ENCODE measurements at regions not wholly inside any gene's neighbourhood (a gene's known extent, or its start where the extent isn't known, plus 50 kb on each side); places are given as distances from the start of the nearest gene placed in this dataset.

GRCh38 chr7:67947191-67947590, 950.6 kb downstream of the TYW1 start:
- no peak for DNase-seq

GRCh38 chr7:67947646-67948045, 951.0 kb downstream of the TYW1 start:
- DNase-seq, result no peak

DNA sequence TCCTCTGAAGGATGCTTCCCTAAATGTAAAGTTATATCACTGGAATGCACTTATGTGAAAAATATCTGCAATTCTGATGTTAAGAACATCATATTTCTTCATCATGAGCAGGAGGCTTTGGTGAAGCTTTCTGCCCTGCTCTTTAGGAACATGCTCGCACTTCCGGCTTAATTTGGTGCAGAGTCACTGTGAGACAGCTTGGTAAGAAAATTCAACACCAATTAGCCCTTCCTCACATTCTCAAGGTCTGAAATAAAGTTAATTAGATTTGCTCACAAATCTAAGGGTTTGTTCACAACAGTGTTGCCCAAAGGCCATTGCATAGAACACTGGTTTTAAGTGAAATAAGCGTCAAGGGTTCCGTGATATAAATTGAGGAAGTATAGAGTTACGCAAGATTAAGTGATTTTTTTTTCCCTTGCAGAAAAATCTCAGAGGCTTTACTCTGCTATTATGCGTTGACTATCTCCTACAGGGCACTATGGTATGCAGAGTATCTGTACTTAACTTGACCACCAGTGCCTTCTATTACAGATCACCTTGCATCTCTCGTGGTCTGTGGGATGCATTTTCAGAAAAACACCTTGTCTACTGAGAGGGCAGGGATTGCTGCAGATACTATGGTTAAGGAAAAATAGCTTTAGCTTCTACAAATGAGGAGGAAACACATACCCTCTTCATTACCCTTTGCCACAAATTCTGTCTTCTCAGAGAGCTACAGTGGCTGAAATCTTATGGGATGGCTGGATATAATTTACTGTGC, 953.9 kb downstream of the TYW1 start:
- no peak for DNase-seq

GRCh38 chr7:67955061-67955460, 958.4 kb downstream of the TYW1 start:
- no peak for DNase-seq

DNA sequence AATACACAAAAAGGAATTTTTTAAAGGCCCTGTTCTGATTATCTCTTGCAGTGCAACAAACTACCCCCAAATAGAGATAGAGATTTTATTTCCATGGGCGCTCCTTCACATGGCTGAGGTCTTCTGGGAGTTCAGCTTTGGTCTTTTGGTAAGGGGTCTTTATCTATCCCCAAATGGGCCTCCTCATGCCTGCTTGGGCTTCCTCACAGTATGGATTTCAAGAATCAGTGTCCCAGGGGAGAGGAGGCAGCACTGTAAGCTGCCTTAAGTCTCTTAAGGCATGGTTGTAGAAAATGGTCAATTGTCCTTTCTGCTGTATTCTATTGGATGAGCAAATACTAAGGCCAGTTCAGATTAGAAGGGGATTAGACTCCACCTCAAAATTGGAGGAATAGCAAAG, 966.2 kb downstream of the TYW1 start:
- no peak for DNase-seq

GRCh38 chr7:67976490-67976889, 979.9 kb downstream of the TYW1 start:
- no peak for DNase-seq

- DNase-seq, result no peak
These were observed 986.9 kb downstream of the TYW1 start for GRCh38 chr7:67983486-67983885.

DNA sequence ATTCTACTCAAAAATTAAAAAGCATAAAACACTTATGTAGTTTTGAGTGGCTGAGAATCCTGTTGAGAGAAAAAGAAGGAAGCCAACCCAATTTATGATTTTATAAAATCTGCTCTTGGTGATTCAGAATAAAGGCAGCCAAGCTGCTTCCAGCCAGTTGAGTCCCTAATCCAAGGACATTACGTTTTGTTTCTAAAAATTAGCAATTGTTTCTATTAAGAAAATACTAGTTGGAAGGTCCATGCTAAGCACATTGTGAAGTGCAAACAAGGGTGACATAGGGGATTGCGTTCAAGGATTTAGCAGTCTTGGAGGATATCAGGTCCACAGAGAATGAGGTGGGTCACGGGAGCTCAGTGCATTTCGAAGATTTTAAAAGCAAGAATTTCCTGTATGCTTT, 987.7 kb downstream of the TYW1 start:
- no peak for DNase-seq

- DNase-seq, result no peak
These were observed 992.5 kb downstream of the TYW1 start for GRCh38 chr7:67989142-67989541.

GRCh38 chr7:67990003-67990402, 993.4 kb downstream of the TYW1 start:
- no peak for DNase-seq

GRCh38 chr7:67990716-67991115, 994.1 kb downstream of the TYW1 start:
- DNase-seq, result no peak

GRCh38 chr7:67992287-67992686, 995.7 kb downstream of the TYW1 start:
- no peak for DNase-seq

- DNase-seq, result no peak
These were observed 1009.4 kb downstream of the TYW1 start for GRCh38 chr7:68005992-68006391.

DNA sequence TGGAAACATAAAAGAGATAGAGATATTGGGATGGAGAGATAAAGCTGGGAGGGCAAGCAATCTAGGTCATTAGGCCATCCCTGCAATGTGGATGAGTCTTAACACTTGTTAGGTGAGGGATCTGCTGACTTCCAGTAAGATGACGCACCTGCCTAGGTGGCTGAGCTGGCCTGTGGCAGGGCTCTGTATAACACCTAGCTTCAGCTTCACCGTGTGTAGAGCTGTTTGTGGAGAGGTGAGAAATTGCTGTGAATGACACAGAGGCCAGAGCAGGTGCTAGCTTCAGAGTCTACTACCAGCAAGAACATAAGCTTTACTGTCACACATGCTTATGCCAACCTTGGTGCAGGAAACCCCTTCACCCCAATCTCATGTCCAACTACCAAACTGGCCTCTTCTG, 1010.0 kb downstream of the TYW1 start:
- no peak for DNase-seq

DNA sequence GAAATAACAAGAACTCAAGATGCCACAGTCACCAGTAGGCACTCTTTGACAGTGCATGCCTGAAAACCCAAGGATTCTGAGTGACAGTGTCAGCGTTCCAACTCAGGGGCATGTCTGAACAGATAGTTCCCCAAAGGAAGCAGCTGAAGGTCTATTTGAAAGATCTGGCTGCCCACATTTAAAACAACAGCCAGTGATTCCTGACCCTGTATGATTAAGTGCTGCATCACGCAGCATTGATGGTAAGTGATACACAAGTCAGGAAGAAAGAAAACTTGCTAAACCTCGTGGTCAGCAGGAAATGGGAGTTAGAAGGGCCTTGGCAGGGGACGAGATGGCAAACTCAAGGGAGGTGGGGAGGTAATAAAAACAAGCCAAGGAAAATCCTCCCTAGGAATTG, 1013.1 kb downstream of the TYW1 start:
- no peak for DNase-seq

DNA sequence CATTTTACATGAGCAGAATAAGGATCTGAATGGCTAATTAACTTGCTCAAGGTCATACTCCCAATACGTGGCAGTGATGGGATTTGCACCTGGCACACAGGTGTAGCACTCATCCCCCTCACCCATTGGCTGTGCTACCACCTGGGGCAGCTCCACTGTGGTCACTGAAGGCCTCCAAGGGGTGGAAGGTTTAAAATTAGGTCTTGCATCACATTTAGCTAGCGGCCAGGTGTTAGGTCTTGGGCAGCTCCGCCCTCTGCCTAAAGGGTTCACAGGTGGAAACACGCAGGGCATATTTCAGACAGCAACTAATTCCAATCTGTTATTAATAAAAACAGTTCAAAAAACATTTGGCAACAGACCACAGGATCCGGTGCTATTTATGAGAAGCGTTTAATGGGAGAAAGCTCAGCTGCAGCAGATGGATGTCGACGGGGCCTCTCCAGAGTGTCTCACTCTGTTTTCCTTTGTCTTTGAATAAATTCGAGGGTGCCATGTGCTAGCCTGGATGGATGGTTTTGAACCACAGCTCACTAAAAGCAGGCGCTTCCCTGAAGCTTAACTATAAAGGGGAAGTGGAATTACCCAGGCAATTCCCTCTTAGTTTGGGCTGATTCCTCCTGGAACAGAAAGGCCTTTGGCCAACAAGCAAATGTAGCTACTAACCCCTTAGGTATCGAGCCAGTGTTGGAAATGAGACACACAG, 1017.6 kb downstream of the TYW1 start:
- no peak for DNase-seq

- no peak for DNase-seq
These were observed 1018.7 kb downstream of the TYW1 start for GRCh38 chr7:68015122-68015977.

DNA sequence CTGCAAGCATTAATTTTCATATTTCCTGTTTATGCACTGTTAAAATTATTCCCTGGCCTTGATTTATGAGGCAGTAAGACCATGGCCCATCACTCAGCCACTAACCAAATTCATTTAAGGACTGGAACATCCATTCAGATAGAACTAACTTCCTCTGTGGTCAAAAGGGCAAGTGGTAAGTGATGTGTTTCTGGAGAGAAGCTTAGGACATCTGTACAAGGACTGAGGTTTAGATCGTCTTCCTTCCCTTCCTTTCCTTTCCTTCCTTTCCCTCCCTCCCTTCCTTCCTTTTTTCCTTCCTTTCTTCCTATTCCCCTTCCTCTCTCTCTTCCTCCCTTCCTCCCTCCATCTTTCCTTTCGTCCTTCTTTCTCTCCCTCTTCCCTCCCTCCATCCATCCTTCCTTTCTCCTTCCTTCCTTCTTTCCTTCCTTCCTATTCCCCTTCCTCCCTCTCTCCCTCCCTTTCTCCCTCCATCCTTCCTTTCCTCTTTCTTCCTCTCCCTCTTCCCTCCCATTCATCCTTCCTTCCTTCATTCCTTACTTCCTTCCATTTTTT, 1019.4 kb downstream of the TYW1 start:
- no peak for DNase-seq

DNA sequence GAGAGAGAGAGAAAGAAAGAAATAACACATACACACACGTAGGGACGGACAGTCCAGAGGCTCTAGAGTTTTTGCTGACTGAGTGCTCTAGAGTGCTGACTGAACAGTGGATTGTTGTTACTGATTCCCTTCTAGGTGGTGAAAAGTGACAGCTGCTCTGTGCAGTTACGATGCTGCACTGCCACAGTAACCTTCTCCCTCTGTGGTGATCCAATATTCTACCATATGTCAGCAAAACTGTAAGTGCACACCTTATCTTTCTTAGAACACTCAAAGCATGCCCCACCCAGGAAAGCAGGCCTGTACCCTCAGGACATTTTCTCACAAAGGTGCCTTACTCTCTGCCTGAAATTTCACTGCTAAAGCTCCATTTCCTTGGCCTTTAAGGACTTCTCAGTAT, 1023.5 kb downstream of the TYW1 start:
- no peak for DNase-seq

DNA sequence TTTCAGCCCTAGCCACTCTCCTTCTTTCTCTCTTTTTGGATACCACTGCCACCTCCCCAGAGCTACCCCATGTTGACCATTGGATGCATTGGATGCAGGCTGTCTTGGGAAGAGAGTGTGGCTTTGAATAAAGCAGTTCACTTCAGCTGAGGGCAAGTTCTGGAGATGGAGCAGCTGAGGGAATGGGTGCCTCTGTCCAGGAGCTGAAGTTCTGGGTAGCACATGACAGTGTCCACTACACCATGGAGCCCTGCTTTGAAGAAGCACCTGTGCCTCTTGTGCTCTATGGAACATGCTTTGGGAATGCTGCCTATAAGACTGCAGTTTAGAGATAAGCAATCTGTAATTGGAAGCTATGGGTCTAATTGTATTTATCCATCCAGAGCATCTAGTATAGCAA, 1028.7 kb downstream of the TYW1 start:
- DNase-seq, result no peak

GRCh38 chr7:68030530-68030929, 1033.9 kb downstream of the TYW1 start:
- no peak for DNase-seq

DNA sequence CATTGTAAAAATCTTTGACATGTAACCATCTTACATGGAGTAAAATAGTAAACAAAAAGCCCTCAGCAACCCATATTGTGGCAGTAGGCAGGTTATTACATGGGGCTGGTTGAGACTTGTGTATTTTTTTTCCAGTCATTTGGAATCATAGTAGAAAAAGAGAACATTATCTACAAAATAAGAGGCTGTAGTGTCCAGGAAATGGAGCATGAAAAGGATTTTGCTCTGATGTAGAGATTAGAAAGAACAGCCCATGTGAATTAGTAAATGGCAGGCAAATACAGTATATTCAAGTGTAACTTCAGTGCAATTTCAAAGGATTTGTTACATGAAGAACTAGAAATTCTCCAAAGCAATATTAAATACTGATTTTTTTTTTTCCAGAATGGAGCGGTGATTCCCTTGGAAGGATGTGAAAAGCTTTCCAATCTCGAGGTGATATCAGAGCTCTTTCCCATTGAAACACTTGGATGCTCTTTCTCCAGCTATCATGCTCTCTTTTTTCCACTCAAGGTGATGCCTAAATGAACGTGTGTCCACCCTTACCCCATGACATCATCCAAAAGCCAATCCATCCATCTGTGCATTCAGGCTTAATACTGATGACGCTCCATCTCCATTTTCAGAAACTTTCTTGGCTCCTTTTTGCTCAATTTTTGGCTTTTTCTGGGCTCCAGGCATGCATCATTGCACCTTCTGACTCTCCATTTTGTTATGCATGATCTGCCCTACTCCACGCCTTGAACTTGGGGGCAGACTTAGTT, 1034.7 kb downstream of the TYW1 start:
- DNase-seq, result no peak

Data from activated T-cell treated with anti-CD3 and anti-CD28 coated beads for 4 hours (primary cell).